ENCODE measurements at regions not wholly inside any gene's neighbourhood (a gene's known extent, or its start where the extent isn't known, plus 50 kb on each side); places are given as distances from the start of the nearest gene placed in this dataset.

- TF ChIP-seq CTCF (conservative IDR thresholded peaks at IDR 0.05; ENCODE audit: low read depth, low read length), result no peak
- DNase-seq (ENCODE audit: low read depth), result no peak
- no peak overlapping the region for H3K4me3 ChIP-seq (ENCODE audit: low read length)
These were observed 122.1 kb downstream of the OGFRL1 start for GRCh38 chr6:71410681-71411080.

- TF ChIP-seq CTCF (conservative IDR thresholded peaks at IDR 0.05; ENCODE audit: low read depth, low read length), result no peak
- H3K4me3 ChIP-seq (ENCODE audit: low read length), result no peak overlapping the region
- no peak for DNase-seq (ENCODE audit: low read depth)
These were observed 123.3 kb downstream of the OGFRL1 start for GRCh38 chr6:71411882-71412281.

GRCh38 chr6:71412559-71413140 lies 124.0 kb downstream of the OGFRL1 start:
- TF ChIP-seq CTCF (conservative IDR thresholded peaks at IDR 0.05; ENCODE audit: low read depth, low read length), result no peak
- no peak for DNase-seq (ENCODE audit: low read depth)
- H3K4me3 ChIP-seq (ENCODE audit: low read length), result peak overlapping the region; percentile 20

- H3K4me3 ChIP-seq (ENCODE audit: low read length), result peak overlapping the region; percentile 36
- no peak for DNase-seq (ENCODE audit: low read depth)
- TF ChIP-seq CTCF (conservative IDR thresholded peaks at IDR 0.05; ENCODE audit: low read depth, low read length), result no peak
These were observed 125.9 kb downstream of the OGFRL1 start for GRCh38 chr6:71414486-71414885.

- DNase-seq (ENCODE audit: low read depth), result no peak
- H3K4me3 ChIP-seq (ENCODE audit: low read length), result peak overlapping the region; percentile 96
- no peak for TF ChIP-seq CTCF (conservative IDR thresholded peaks at IDR 0.05; ENCODE audit: low read depth, low read length)
These were observed 130.8 kb downstream of the OGFRL1 start for GRCh38 chr6:71419217-71420094.

GRCh38 chr6:71420095-71420692 lies 131.6 kb downstream of the OGFRL1 start:
- no peak for TF ChIP-seq CTCF (conservative IDR thresholded peaks at IDR 0.05; ENCODE audit: low read depth, low read length)
- peak overlapping the region; percentile 96 for H3K4me3 ChIP-seq (ENCODE audit: low read length)
- DNase-seq (ENCODE audit: low read depth), result no peak

Measured in retinal pigment epithelial cell (primary cell).